PC-9 (cell line): ENCODE measurements at regions not wholly inside any gene's neighbourhood (a gene's known extent, or its start where the extent isn't known, plus 50 kb on each side); places are given as distances from the start of the nearest gene placed in this dataset.

Experiments
- CTCF ChIP-seq: fragments of 200-600 bp; sonication (generic); conservative IDR thresholded peaks from 2 replicates; pipeline ENCODE4 v1.6.1; 2017; ENCODE audit warnings: mixed run types, antibody characterized with exemption, mild to moderate bottlenecking, moderate library complexity
- EZH2 ChIP-seq: fragments of 200-600 bp; sonication (generic); IDR thresholded peaks from 2 replicates; pipeline ENCODE4 v1.8.0; 2017; ENCODE audit warnings: antibody characterized with exemption, low read depth

- TF ChIP-seq CTCF (no peak), EZH2 (no peak)
These were observed 439.3 kb upstream of the CTNND2 start for GRCh38 chr5:12343558-12343957.
